B cell (primary cell): ENCODE measurements at regions not wholly inside any gene's neighbourhood (a gene's known extent, or its start where the extent isn't known, plus 50 kb on each side); places are given as distances from the start of the nearest gene placed in this dataset.

Experiments used
- CTCF ChIP-seq: fragments of 200-600 bp; IDR thresholded peaks from one replicate; pipeline ENCODE4 v1.8.0; 2022; ENCODE audit warnings: antibody characterized with exemption, mild to moderate bottlenecking
- EZH2 ChIP-seq: IDR thresholded peaks from 2 replicates; pipeline ENCODE4 v1.6.1; 2012; ENCODE audit warnings: borderline replicate concordance, low read depth, mild to moderate bottlenecking, moderate library complexity, low read length; ENCODE audit not compliant: insufficient read depth, poor library complexity, severe bottlenecking

DNA sequence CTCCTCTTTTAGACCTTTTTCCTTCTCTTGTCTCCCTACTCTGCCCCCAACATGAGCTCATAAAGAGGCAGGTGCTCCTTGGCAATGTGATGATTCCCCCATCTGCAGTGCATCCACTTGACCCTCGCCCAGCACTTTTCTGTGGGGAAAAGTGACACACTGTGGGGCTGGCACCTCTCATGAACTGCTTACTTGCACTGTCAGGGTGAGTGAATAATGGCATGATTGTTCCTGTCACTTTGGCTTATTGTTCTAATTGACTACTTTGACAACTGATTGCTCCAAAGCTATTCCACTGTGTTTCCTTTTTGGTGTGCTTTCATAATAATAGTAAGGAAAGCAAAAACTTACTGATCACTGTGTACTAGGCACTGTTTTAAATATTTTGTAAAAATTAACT lies 253.3 kb upstream of the SUCLG2 start:
- TF ChIP-seq CTCF (no peak), EZH2 (no peak)
